Effector CD8-positive, alpha-beta T cell (primary cell): ENCODE measurements at regions not wholly inside any gene's neighbourhood (a gene's known extent, or its start where the extent isn't known, plus 50 kb on each side); places are given as distances from the start of the nearest gene placed in this dataset.
"Not testable (repeated sequence)": the region's sequence is repeated elsewhere in the genome, so short reads cannot be mapped to it uniquely, and the experiment has no call there.

ENCODE experiments used
- DNase-seq: peaks from one replicate; lab custom pipeline; 2025; lab: John Stamatoyannopoulos, UW

DNA sequence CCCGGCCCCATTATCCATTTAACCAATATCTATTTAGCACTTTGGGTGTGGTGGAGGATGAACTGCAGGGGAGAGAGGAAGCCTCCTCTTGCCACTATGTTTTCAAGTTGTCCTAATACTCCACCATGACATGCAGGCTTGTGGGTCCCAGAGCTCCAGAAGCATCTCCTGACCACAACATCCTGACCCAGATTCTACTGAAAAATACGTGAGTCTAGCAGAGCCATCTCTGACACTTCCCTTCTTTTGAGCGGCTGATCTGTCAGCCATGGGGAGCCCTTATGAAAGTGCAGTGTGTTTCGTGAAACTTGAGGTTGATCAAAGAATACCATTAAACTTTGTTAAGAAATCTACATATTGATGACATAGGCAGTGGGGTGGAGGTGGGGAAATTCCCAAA lies 126.6 kb downstream of the UNC93B1 start:
- not testable (repeated sequence) for DNase-seq

DNA sequence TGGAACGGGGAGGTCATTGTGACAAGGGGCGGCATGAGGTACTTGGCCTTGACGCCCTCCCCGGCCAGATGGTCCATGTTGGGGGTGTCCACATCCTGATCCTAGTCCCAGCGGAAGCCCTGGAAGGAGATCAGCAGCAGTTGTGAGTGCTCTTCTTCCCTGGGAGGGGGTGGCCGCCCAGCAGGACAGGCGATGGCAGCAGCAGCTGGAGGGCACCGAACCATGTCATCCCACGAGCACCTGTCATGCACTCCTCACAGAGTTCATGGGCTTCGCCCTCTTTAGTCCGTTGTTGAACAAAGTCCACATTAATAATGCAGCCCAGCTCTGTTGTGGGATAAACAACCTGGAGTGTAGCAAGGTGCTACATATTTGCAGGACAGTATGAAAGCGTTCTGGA lies 130.7 kb downstream of the UNC93B1 start:
- DNase-seq: not testable (repeated sequence)

DNA sequence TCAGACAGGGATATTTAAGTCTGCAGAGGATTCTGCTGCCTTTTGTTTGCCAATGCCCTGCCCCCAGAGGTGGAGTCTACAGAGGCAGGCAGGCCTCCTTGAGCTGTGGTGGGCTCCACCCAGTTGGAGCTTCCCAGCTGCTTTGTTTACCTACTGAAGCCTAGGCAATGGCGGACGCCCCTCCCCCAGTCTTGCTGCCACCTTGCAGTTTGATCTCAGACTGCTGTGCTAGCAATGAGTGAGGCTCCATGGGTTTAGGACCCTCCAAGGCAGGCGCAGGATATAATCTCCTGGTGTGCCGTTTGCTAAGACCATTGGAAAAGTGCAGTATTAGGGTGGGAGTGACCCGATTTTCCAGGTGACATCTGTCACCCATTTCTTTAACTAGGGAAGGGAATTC lies 132.7 kb downstream of the UNC93B1 start:
- not testable (repeated sequence) for DNase-seq

DNA sequence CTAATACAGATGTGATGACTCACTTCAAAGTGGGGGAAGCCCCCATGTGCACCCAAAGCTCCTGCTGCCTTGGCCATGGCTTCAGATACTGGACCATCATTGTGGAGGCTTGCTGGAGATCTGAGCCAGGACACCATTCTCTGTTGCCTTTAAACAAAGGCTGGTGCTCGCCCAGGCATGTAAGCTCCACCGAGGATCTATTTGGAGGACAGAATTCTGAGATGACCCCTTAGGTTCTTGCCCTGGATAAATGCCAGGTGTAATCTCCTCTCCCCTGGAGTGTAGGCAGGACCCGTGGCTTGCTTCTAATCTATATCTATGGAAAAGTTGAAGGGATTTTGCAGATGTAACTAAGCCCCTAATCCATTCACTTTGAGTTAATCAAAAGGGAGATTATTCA lies 141.0 kb downstream of the UNC93B1 start:
- not testable (repeated sequence) for DNase-seq

DNA sequence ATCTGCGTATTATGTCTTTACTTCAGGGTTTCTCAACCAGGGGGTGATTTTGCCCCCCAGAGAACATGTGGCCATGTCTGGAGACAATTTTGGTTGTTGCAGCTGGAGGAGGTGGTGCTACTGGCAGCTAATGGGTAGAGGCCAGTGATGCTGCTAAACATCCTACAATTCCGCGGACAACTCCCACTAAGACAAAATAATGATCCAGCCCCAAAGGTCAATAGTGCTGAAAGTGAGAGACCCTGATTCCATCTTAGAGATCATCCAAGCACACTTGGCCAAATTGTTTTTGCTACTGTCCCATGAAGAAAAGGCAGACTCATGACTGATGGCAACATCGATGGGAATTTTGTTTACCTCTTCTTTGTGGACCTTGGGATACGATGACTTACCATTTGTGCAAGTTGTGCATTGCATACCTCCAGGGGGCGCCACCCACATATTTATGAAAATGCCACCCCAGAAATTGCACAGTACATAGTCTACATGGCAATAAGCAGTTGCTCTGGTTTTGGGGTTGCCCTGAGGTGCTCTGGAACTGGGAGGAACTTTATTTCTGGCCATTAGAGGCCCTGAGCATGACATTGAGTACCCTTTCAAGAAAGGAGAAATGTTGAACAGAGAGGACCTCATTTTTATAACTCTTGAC lies 144.3 kb downstream of the UNC93B1 start:
- DNase-seq: peak; percentile 41

DNA sequence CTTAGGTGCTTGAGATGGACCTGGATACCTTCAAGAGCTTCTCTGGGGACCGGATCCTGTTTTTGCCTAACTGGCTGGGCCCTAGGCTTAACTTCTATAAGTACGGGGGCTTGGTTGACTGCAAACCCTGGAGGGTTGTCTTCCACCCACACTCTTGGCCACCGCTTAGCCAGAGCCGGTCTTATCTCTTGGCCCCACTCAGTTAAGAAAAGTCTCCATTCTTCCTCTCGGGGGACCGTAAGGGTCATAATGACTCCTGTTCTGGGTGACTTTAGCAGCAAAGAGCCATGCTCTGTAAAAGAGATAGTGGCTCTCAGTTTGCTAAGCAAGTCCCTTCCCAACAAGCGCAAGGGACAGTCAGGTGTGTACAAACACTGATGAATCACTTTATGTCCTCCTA lies 153.2 kb downstream of the UNC93B1 start:
- not testable (repeated sequence) for DNase-seq

DNA sequence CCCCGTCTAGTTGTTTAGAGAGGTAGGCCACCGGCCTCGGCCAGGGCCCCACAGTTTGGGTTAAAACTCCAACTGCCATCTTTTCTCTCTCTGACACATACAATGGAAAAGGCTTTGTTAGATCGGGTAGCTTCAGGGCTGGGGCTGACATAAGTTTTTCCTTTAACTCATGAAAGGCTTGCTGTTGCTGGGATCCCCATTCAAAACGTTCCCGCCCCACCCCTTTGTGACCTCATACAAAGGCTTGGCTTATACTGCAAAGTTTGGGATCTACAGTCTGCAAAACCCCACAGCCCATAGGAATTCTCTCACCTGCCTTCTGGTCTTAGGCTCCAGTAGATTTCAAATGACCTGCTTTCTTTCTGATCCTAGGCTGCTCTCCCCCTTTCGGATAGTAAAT lies 154.1 kb downstream of the UNC93B1 start:
- not testable (repeated sequence) for DNase-seq

DNA sequence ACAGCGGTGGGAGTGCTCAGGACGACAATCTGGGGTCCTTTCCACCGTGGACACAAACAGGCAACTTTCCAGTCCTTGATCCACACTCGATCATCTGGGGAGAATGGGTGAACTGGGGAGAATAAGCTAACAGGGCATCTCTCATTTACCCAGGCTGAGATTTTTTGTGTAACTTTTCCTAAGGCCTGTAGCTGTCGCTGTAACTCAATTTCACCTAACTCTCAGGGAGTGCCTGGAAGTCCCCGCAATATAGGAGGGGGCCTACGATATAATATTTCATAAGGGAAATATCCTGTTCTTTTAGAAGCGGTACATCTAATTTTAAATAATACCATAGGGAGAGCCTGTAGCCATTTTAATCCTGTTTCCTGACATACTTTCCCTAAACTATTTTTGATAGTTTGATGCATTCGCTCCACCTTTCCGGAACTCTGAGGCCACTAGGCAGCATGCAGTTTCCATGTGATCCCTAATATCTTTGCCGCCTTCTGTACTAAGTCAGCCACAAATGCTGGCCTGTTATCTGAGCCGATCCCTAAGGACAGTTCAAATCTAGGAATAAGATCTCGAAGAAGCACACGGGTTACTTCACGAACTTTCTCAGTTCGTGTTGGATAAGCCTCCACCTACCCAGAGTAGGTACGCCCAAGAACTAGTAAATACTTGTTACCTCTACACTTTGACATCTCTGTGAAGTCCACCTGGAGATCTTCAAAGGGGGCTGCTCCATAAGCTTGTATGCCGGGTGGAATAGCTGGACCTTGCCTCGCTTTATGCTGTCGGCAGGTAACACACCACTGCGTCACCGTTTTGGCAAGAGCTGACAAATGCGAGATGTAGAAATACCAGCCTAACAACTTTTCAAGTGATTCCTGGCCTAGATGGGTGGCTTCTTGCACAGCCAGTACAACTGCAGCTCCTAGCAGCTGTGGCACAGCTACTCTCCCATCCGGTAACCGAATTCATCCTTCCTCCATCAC lies 155.7 kb downstream of the UNC93B1 start:
- not testable (repeated sequence) for DNase-seq

DNA sequence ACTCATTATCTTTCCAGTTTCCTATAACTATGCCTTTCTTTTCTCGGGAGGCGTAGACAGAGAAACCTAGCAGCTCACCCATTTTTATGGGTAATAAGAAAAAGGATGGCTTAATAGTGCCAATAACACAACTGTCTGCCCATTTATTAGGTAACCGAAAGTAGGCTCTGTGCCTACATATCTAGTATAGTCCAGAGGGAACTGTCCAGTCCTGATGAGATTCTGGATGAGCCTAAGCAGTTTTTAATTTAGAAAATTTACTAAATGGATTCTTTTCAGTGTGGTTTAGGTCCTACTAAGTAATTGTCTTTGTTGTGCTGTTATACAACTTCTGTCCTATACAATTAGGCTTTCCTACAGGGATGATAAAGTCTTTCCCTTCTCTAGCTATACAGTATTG lies 157.6 kb downstream of the UNC93B1 start:
- DNase-seq: not testable (repeated sequence)

DNA sequence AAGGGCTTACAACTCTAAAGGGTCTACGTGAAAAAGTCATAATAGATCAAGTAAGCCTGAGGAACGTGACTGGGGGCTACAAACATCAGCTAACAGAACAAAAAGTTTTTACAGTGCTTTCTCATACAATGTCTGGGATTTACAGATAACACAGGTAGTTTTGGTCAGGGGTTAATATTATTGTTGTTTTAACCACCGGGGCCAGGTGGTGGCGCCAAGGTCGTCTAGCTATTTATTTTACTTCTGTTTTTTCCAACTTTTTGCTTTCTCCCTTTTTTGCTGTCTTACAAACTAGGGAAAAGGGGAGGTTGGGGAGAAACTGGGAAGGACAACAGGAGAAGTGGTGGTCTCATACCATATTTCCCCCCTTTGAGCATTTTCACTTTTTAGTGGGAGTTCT lies 158.6 kb downstream of the UNC93B1 start:
- not testable (repeated sequence) for DNase-seq

DNA sequence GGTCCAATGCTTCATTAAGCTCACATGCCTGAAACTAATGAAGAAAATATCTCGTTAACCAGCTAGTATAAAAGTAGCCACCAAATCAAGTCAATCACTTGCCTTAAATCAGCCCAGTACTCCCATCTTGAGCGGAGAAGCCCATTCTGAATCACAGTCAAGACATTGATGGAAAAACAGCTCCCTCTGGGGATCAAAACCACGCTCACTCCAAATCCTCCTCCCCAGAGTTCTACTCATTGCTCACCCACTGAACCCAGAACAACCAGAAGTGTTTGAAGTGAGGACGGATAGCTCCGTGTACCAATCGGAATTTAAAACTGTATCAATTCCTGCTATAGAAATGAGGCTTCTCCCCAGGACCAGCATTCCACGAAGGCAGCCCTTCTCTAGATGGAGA lies 163.3 kb downstream of the UNC93B1 start:
- DNase-seq: not testable (repeated sequence)

DNA sequence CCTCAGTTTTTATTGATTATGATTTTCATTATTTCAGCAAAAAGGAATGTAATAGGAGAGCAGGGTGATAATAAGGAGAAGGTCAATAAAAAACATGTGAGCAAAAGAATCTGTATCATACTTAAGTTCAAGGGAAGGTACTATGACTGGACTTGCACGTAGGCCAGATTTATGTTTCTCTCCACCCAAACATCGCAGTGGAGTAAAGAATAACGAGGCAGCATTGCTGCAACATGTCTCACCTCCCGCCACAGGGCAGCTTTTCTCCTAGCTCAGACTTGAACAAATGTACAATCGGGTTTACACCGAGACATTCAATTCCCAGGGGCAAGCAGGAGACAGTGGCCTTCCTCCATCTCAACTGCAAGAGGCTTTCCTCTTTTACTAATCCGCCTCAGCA lies 155.7 kb upstream of the ALDH3B2 start:
- DNase-seq: not testable (repeated sequence)

DNA sequence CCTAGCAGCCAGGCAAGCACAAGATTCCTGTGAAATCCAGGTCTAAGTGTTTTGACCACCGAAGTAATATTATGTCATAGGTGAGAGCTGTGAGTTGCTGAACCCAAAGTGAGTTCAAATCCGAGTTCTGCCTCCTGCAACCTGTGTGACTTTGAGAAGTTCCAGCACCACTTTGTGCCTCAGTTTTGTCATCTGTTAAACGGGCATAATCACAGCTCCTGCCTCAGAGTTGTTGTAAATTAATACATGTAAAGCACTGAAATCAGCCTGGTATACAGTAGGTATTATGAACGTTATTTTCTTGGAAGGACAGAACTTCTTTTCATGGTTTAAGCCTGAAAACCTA lies 152.5 kb upstream of the ALDH3B2 start:
- DNase-seq: not testable (repeated sequence)

DNA sequence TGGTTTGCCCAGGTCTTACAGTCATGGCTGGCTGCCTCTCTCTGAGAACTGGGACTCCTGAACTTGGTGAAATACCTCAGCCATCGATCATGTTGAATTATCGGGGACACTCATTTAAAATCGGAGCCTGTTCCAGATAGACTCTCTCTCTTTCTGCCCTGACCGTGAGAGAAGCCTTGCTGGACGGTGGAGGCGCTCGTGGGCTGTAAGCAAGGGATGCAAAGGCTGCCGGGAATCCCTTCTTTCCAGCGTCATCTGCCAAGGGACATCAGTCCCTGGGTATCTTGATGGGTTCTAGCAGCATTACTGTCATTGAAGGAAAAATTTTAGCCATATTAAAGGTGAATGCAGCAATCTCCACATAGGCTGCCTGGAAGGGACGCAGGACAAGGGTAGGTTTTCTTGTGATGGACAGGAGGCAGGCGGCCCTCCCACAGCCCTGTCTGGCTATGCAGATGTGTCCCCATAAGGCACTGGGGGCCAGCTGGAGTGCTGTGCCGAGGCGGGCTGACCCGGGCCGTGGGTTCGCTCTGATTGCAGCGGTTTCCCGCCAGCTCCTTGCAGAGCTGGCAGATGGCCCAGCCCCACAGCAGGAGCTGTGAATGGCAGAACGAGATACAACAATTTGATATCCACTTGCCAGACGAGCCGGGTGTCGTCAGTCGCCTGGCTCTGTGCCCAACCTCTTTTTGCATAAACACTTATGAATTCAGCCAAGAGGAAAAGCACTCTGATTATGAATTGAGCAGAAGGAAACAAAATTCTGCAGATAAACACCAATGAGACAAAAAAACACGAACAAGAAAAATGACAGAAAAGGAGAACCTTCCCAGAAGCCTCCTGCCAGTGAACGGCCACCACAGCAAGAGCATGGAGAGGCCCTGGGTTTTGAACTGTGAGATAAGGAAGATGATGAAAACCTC lies 151.9 kb upstream of the ALDH3B2 start:
- DNase-seq: not testable (repeated sequence)

DNA sequence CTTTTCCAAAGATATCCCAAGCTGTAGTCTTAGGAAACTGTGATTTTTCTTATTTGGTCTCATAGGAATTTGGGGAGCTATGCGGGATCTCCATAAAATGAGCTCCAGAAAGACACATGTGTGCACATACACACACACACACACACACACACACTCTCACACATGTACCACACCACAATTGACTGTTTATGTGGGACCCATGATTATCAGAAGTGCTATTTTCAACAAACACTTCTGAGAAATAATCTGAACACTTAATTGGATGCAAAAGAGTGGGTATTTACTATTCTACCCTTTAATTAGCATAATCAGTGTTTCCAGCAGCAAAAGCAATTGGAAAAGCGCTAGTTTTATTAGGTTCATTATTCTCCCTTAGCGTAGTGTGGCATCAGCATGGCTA lies 150.4 kb upstream of the ALDH3B2 start:
- DNase-seq: not testable (repeated sequence)

DNA sequence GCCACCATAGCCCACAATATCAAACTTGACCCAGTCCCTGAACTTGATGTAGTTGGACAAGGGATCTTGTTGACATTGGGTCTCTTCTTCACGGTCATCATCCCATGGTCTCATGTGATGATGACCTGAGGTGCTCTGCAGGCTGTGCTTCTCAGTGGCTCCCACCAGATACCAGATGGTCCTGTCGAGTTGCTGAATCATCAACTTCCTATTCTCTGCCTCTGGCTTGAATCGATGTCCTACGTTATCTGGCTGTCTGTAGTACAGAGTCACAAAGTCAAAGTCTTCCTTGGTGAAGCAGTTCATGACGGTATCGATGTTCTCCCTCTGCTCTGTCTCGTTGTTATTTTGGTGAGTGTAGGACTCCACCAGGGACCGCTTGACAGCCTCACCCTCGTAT lies 145.7 kb upstream of the ALDH3B2 start:
- no peak for DNase-seq

DNA sequence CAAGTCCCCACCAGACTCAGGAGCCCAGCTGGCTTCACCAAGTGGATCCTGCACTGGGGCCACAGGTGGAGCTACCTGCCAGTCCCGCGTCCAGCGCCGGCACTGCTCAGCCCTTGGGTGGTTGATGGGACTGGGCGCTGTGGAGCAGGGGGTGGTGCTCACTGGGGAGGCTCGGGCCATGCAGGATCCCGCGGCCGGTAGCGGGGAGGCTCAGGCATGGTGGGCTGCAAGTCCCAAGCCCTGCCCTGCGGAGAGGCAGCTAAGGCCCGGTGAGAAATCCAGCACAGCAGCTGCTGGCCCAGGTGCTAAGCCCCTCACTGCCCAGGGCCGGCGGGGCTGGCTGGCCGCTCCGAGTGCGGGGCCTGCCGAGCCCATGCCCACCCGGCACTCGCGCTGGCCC lies 143.1 kb upstream of the ALDH3B2 start:
- not testable (repeated sequence) for DNase-seq

DNA sequence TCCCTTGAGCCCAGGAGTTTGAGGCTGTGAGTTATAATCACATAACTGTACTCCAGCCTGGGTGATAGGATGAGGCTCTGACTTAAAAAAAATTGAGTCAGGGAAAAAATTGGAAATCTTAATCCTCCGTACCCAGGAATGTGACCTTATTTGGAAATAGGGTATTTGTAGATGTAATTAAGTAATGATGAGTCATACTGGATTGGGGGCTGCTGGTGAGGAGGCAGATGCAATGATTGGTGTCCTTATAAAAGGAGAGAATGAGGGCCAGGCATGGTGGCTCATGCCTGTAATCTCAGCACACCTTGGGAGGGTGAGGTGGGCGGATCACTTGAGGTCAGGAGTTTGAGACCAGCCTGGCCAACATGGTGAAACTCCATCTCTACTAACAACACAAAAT lies 134.9 kb upstream of the ALDH3B2 start:
- DNase-seq: not testable (repeated sequence)

DNA sequence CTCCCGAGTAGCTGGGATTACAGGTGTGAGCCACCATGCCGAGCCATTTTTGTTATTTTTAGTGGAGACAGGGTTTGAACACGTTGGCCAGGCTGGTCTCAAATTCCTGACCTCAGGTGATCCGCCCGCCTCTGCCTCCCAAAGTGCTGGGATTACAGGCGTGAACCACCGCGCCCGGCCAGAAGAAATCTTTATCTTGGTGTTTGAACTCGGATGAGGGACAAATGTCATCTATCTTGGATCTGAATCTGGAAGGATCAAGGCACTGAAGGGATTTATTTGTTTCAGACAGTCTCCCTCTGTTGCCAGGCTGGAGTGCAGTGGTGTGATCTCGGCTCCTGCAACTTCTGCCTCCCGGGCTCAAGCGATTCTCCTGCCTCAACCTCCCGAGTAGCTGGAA lies 133.5 kb upstream of the ALDH3B2 start:
- DNase-seq: not testable (repeated sequence)

DNA sequence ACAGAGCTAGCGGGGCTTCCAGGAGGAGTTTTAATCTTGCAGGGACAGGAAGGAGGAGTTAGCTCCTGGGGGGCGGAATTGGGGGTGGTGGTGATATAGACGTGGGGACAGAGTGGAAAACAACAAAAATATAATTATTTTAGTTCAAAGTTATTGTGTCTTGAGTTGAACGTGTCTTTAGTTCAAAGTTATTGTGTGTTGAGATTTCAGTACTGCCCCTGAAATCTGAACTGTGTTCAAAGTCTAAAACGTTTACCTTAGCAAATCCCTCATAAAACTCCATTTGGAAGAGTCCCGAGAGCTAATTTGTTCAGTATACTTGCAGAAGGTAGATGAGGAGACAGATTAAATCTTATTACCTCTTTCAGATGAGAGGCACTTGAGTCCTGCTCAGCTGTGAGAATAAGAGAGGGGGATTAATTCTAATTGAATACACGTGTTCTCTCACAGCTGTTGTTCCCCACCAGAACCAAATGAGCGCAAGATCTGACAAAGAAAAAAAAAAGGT lies 132.4 kb upstream of the ALDH3B2 start:
- not testable (repeated sequence) for DNase-seq

DNA sequence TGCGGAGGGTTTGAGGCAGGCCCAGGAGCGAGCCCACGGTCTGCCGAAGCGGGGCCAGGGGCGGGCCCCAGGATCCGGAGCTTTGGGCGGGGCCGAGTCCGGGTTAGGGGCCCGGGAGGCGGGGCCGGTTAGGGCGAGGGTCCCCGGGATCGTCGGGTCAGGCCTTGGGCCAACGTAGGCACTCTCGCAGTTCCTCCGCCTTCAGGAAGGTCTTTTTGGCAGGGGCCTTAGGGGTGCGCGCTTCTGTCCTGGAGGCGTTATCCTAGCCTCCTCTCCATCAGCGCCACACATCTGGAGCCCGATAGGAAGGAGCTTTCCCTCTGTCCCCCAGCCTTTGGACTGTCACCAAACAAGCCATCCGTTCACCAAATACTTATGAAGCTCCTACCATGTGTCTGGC lies 131.8 kb upstream of the ALDH3B2 start:
- DNase-seq: not testable (repeated sequence)
